ENCODE measurements at regions not wholly inside any gene's neighbourhood (a gene's known extent, or its start where the extent isn't known, plus 50 kb on each side); places are given as distances from the start of the nearest gene placed in this dataset.
"Not testable (repeated sequence)": the region's sequence is repeated elsewhere in the genome, so short reads cannot be mapped to it uniquely, and the experiment has no call there.

DNA sequence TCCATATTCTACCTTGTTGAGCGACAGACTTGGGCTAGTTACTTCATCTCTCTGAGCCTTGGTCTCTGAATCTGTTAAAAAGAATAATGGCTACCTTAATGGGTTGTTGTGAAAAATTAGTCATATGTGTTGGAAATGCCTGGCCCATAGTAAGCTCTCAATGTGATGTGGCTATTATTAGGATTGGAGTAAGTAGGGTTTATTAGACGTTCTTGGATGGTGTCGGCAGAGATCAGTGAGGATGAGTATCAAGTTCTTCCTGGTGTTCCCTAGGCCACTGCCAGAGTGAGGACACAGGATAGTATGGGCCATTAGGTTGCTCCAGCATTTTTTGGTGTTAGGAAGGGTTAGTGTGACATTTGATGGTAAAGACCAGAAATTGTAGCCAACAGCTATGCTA is 121.1 kb upstream of the DUSP10 start:
- H3K27ac ChIP-seq, result no peak overlapping the region
- no peaks in the 10 kb centered on the region for H3K4me1 ChIP-seq (ENCODE audit: low read depth, poor library complexity, severe bottlenecking)
- TF ChIP-seq, protein P1, sequence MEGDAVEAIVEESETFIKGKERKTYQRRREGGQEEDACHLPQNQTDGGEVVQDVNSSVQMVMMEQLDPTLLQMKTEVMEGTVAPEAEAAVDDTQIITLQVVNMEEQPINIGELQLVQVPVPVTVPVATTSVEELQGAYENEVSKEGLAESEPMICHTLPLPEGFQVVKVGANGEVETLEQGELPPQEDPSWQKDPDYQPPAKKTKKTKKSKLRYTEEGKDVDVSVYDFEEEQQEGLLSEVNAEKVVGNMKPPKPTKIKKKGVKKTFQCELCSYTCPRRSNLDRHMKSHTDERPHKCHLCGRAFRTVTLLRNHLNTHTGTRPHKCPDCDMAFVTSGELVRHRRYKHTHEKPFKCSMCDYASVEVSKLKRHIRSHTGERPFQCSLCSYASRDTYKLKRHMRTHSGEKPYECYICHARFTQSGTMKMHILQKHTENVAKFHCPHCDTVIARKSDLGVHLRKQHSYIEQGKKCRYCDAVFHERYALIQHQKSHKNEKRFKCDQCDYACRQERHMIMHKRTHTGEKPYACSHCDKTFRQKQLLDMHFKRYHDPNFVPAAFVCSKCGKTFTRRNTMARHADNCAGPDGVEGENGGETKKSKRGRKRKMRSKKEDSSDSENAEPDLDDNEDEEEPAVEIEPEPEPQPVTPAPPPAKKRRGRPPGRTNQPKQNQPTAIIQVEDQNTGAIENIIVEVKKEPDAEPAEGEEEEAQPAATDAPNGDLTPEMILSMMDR (conservative IDR thresholded peaks at IDR 0.05; ENCODE audit: low read depth, low read length), result no peak
- no peak overlapping the region for H3K4me2 ChIP-seq
- no peak overlapping the region for H3K4me3 ChIP-seq (IDR thresholded peaks at IDR 0.05; ENCODE audit: insufficient read depth, low read depth, low read length)
- no peak overlapping the region for H2AFZ ChIP-seq (ENCODE audit: low read depth)
- no peaks in the 10 kb centered on the region for H3K36me3 ChIP-seq (ENCODE audit: insufficient read depth)
- no peaks in the 10 kb centered on the region for H3K79me2 ChIP-seq (ENCODE audit: insufficient read depth, low read depth)
- no peaks in the 10 kb centered on the region for H3K27me3 ChIP-seq (ENCODE audit: insufficient read depth, low read depth)
- no peaks in the 10 kb centered on the region for H4K20me1 ChIP-seq (ENCODE audit: insufficient read depth)
- no peak overlapping the region for H3K9ac ChIP-seq

- TF ChIP-seq, protein P1 (conservative IDR thresholded peaks at IDR 0.05; ENCODE audit: low read depth, low read length), result no peak
- H3K27me3 ChIP-seq (ENCODE audit: insufficient read depth, low read depth), result no peaks in the 10 kb centered on the region
- H3K4me3 ChIP-seq (IDR thresholded peaks at IDR 0.05; ENCODE audit: insufficient read depth, low read depth, low read length), result no peak overlapping the region
- H3K36me3 ChIP-seq (ENCODE audit: insufficient read depth), result no peaks in the 10 kb centered on the region
- H4K20me1 ChIP-seq (ENCODE audit: insufficient read depth), result no peaks in the 10 kb centered on the region
- H3K4me1 ChIP-seq (ENCODE audit: low read depth, poor library complexity, severe bottlenecking), result no peaks in the 10 kb centered on the region
- no peaks in the 10 kb centered on the region for H3K79me2 ChIP-seq (ENCODE audit: insufficient read depth, low read depth)
- H3K4me2 ChIP-seq, result no peak overlapping the region
- H3K9ac ChIP-seq, result no peak overlapping the region
- H2AFZ ChIP-seq (ENCODE audit: low read depth), result no peak overlapping the region
- H3K27ac ChIP-seq, result no peak overlapping the region
These were observed 117.1 kb upstream of the DUSP10 start for GRCh38 chr1:221858818-221859611.

- H3K4me1 ChIP-seq (ENCODE audit: low read depth, poor library complexity, severe bottlenecking); H3K9ac ChIP-seq; H3K4me3 ChIP-seq (IDR thresholded peaks at IDR 0.05; ENCODE audit: insufficient read depth, low read depth, low read length): not testable (repeated sequence)
These were observed 115.2 kb upstream of the DUSP10 start for GRCh38 chr1:221857094-221857444.

GRCh38 chr1:221856228-221857093 is 114.6 kb upstream of the DUSP10 start:
- TF ChIP-seq, protein P1 (conservative IDR thresholded peaks at IDR 0.05; ENCODE audit: low read depth, low read length), result no peak
- Histone ChIP-seq H4K20me1 (ENCODE audit: insufficient read depth) (no peaks in the 10 kb centered on the region), H3K36me3 (ENCODE audit: insufficient read depth) (no peaks in the 10 kb centered on the region), H3K79me2 (ENCODE audit: insufficient read depth, low read depth) (no peaks in the 10 kb centered on the region), H3K27ac (no peak overlapping the region), H2AFZ (ENCODE audit: low read depth) (no peak overlapping the region), H3K27me3 (ENCODE audit: insufficient read depth, low read depth) (no peaks in the 10 kb centered on the region), H3K4me2 (no peak overlapping the region), H3K4me1 (ENCODE audit: low read depth, poor library complexity, severe bottlenecking) (no peaks in the 10 kb centered on the region), H3K4me3 (IDR thresholded peaks at IDR 0.05; ENCODE audit: insufficient read depth, low read depth, low read length) (no peak overlapping the region), H3K9ac (no peak overlapping the region)

More at GRCh38 chr1:221857094-221857444, 115.2 kb upstream of the DUSP10 start:
- not testable (repeated sequence) for H3K4me2 ChIP-seq; H4K20me1 ChIP-seq (ENCODE audit: insufficient read depth); H3K79me2 ChIP-seq (ENCODE audit: insufficient read depth, low read depth); H3K36me3 ChIP-seq (ENCODE audit: insufficient read depth); H3K27me3 ChIP-seq (ENCODE audit: insufficient read depth, low read depth); H3K27ac ChIP-seq; H2AFZ ChIP-seq (ENCODE audit: low read depth)

Measured in KMS-11 (cell line).